ENCODE measurements at regions not wholly inside any gene's neighbourhood (a gene's known extent, or its start where the extent isn't known, plus 50 kb on each side); places are given as distances from the start of the nearest gene placed in this dataset.

DNA sequence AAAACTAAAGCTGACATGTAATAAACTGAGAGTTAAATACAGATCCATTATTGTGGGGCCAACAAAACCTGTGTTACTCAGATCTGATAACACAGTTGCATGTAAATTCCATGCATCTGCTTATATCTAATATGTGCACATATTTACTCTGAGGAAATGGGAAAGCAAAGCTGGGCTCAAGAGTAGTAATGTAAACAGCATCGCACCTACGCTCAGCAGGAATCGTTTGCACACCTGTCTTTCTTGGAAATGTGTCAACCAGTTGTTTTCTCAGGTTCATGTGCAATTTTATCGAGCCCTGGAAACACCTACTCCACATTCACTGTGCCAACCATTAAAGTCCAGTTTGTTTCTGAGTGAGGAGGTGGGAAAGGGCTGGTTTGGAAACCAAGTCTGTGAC lies 80.3 kb upstream of the CNKSR3 start:
- DNase-seq (ENCODE audit: low read depth), result no peak
- H3K4me3 ChIP-seq (ENCODE audit: low read length), result no peak overlapping the region
- TF ChIP-seq CTCF (IDR thresholded peaks at IDR 0.05; ENCODE audit: insufficient read depth, low read depth, low read length, missing control alignments), result no peak

GRCh38 chr6:154591234-154591633 lies 80.7 kb upstream of the CNKSR3 start:
- no peak for DNase-seq (ENCODE audit: low read depth)
- no peak overlapping the region for H3K4me3 ChIP-seq (ENCODE audit: low read length)
- no peak for TF ChIP-seq CTCF (IDR thresholded peaks at IDR 0.05; ENCODE audit: insufficient read depth, low read depth, low read length, missing control alignments)

DNA sequence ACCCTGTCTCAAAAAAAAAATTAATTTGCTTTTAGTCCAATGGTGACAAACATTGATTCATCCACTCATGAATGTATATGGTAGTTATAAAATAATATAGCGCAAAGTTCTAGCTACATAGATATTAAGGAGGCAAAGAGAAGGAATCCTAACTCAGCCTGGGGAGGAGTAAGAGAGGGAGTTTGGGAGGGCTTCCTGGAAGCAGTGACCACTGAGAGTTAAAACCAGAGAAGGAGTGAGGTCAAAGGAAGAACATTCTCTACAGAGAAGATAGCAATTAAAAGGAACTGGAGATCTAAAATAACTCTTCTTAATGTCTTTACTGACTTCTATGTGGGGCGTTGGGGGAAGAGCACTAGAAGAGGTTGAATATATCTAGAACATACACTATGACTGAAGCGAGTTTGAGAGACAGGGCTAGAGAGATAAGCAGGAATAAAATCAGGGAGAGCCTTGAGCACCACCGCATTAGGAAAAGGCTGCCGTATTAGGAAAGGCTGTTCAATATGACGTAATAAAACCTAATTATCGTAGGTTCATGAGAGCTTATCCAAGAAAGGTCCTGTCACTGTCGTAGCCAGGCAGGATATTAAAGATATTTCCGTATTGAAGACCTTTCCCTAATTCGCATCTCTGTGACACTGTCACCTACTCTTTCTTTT lies 81.8 kb upstream of the CNKSR3 start:
- H3K4me3 ChIP-seq (ENCODE audit: low read length), result no peak overlapping the region
- no peak for TF ChIP-seq CTCF (IDR thresholded peaks at IDR 0.05; ENCODE audit: insufficient read depth, low read depth, low read length, missing control alignments)
- no peak for DNase-seq (ENCODE audit: low read depth)

DNA sequence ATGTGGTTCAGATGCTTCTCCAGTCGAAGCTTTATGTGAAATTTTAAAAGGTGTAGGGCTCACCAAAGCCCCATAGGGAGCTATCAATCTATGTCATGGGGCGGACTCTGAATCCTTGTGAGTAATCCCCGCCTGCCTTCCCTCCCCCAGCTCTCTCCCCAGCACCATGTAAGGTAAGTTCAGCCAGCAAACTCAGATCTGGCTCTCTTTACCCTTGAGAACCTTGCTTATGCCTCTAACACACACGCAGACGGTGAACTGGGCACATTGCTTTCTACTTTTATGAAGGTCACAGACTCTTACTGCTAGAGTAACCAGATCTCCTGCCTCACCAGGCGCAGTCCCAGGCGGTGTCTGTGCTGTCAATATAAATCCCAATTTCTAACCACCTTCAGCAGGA lies 82.6 kb upstream of the CNKSR3 start:
- no peak for DNase-seq (ENCODE audit: low read depth)
- no peak overlapping the region for H3K4me3 ChIP-seq (ENCODE audit: low read length)
- no peak for TF ChIP-seq CTCF (IDR thresholded peaks at IDR 0.05; ENCODE audit: insufficient read depth, low read depth, low read length, missing control alignments)

DNA sequence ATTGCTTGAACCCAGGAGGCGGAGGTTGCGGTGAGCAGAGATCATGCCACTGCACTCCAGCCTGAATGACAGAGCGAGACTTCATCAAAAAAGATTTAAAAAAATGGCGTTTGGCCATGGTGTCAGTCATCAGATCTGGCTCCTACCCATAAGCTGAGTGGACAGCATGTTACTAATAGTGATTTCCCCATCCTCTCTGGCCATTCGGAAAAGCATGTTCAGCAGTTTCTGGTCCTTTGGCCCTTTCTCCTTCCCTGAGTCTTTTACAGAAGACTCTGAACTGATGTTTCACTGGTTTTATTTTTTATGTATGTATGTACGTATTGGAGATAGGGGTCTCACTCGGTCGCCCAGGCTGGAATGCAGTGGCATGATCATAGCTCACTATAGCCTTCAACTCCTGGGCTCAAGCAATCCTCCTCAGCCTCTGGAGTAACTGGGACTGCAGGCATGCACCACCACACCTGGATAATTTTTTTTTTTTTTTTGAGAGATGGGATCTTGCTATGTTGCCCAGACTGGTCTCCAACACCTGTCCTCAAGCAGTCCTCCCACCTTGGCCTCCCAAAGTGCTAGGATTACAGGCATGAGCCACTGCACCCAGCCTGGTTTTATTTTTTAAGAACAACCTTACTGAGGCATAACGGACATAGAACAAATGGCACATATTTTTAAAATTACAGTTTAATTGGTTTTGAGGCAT lies 84.2 kb upstream of the CNKSR3 start:
- no peak for TF ChIP-seq CTCF (IDR thresholded peaks at IDR 0.05; ENCODE audit: insufficient read depth, low read depth, low read length, missing control alignments)
- DNase-seq (ENCODE audit: low read depth), result no peak

GRCh38 chr6:154595538-154595937 lies 85.1 kb upstream of the CNKSR3 start:
- no peak overlapping the region for H3K4me3 ChIP-seq (ENCODE audit: low read length)
- TF ChIP-seq CTCF (IDR thresholded peaks at IDR 0.05; ENCODE audit: insufficient read depth, low read depth, low read length, missing control alignments), result no peak
- DNase-seq (ENCODE audit: low read depth), result no peak

More for the DNA sequence above, 84.2 kb upstream of the CNKSR3 start:
- H3K4me3 ChIP-seq (ENCODE audit: low read length), result no peak overlapping the region

- no peak for DNase-seq (ENCODE audit: low read depth)
- H3K4me3 ChIP-seq (ENCODE audit: low read length), result no peak overlapping the region
- no peak for TF ChIP-seq CTCF (IDR thresholded peaks at IDR 0.05; ENCODE audit: insufficient read depth, low read depth, low read length, missing control alignments)
Observed at GRCh38 chr6:154596009-154596408, 85.5 kb upstream of the CNKSR3 start.
